Neural cell (in vitro differentiated cells): ENCODE measurements at regions not wholly inside any gene's neighbourhood (a gene's known extent, or its start where the extent isn't known, plus 50 kb on each side); places are given as distances from the start of the nearest gene placed in this dataset.

Source experiments
- CTCF ChIP-seq: fragments of 450-650 bp; IDR thresholded peaks from 2 replicates; pipeline ENCODE4 v1.5.1; 2014; ENCODE audit warnings: antibody characterized with exemption, mild to moderate bottlenecking, moderate library complexity; ENCODE audit not compliant: poor library complexity, severe bottlenecking
- EZH2 ChIP-seq: fragments of 200-600, 300-800 bp; shearing (Covaris generic), sonication (generic); IDR thresholded peaks from 2 replicates; pipeline ENCODE4 v1.6.1; 2014; ENCODE audit warnings: antibody characterized with exemption, low read length, borderline replicate concordance, mild to moderate bottlenecking; ENCODE audit not compliant: insufficient read depth, poor library complexity, severe bottlenecking
- POLR2AphosphoS5 ChIP-seq: IDR thresholded peaks from 2 replicates; pipeline ENCODE4 v1.6.1; 2012
- SMC3 ChIP-seq: fragments of 450-650 bp; conservative IDR thresholded peaks from 2 replicates; pipeline ENCODE4 v1.6.1; 2014; ENCODE audit warnings: antibody characterized with exemption, mild to moderate bottlenecking, moderate library complexity; ENCODE audit not compliant: poor library complexity

DNA sequence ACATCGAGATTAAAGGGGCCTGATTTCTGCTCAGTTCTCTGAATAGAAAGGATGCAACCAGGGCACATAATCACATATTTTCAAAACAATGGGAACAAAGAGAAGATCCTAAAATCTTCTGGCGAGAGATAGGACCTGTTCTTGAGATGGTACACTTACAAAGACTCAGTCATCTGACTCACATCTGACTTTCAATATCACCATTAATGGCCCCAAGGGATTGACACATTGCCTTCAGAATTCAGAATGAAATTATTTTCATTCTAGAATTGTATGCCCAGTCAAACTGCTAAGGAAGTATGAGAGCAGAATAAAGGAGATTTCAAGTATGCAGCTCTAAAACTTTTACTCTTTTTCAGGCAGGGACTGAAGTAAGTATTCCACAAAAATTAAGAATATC, 240.7 kb upstream of the POU3F2 start:
- TF ChIP-seq CTCF (no peak), EZH2 (no peak), SMC3 (no peak), POLR2AphosphoS5 (no peak)
